ENCODE measurements at regions not wholly inside any gene's neighbourhood (a gene's known extent, or its start where the extent isn't known, plus 50 kb on each side); places are given as distances from the start of the nearest gene placed in this dataset.

DNA sequence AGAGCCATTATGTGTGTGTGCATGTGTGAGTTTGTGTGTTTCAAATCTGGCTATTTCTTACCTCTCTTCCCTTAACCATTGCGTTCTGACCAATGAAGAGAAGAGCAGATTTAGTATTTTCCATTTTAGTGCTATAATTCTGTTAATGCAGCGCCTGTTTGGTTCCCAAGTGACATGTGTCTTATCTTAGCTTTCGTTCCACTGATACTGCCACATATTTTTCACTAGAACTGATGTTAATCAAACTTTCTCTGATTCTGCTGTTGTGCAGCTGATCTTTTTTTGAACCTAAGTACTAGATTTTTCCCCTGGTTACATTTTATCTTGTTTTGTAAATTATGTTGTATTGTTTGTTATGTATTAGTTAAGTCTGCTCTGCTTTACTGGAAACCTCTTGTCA, 152.9 kb upstream of the MID1 start:
- no peaks in the 10 kb centered on the region for H3K4me1 ChIP-seq
- 68% methylated on average over 3 of the region's 3 CpGs for WGBS
- H3K4me3 ChIP-seq, result no peak overlapping the region
- TF ChIP-seq, protein P1, sequence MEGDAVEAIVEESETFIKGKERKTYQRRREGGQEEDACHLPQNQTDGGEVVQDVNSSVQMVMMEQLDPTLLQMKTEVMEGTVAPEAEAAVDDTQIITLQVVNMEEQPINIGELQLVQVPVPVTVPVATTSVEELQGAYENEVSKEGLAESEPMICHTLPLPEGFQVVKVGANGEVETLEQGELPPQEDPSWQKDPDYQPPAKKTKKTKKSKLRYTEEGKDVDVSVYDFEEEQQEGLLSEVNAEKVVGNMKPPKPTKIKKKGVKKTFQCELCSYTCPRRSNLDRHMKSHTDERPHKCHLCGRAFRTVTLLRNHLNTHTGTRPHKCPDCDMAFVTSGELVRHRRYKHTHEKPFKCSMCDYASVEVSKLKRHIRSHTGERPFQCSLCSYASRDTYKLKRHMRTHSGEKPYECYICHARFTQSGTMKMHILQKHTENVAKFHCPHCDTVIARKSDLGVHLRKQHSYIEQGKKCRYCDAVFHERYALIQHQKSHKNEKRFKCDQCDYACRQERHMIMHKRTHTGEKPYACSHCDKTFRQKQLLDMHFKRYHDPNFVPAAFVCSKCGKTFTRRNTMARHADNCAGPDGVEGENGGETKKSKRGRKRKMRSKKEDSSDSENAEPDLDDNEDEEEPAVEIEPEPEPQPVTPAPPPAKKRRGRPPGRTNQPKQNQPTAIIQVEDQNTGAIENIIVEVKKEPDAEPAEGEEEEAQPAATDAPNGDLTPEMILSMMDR (IDR thresholded peaks at IDR 0.05), result no peak
- no peak for TF ChIP-seq EP300 (IDR thresholded peaks at IDR 0.05)
- H3K27ac ChIP-seq (replicated peaks in 1 of 4), result no peak overlapping the region
- no peaks in the 10 kb centered on the region for H3K27me3 ChIP-seq
- no peaks in the 10 kb centered on the region for H3K36me3 ChIP-seq
- no peak for DNase-seq (ENCODE audit: extremely low spot score)
- no peaks in the 10 kb centered on the region for H3K9me3 ChIP-seq
- intact Hi-C loops (cut with DNase I), result no loop called here

DNA sequence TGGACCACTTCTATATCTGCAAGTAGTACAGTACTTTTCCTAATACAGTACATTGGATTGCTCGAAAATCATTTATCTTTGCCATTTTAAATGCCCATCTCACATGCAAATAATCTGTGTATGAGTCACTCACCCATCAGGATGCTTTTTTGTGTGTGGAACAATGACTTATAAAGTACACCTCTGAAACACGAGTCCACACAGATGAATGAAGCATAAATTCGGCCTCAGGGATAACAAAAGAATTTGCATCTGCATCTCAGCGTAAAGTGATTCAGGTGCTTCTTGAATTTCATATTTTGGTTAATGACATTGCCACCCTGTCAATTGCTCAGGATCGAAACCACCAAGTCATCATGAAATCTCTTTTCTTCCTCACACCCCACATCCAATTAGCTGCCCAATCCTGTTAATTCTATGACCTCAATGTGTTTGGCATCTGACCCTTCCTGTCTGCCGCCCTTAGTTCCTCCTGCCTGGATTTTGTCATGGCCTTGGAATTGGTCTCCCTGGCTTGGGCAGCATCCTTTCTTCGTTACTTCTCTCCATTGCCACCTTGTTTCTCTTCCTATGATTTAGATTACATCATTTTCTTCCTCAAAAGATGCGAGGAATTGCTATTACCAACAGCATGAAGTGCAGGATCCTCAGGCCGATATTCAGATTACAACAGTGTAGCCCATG, 161.6 kb upstream of the MID1 start:
- WGBS, result 75% methylated on average over 9 of the region's 9 CpGs
- H3K36me3 ChIP-seq, result no peaks in the 10 kb centered on the region
- TF ChIP-seq, protein P1 (IDR thresholded peaks at IDR 0.05), result no peak
- no peak for TF ChIP-seq POLR2AphosphoS5 (IDR thresholded peaks at IDR 0.05)
- TF ChIP-seq POLR2A (IDR thresholded peaks at IDR 0.05; ENCODE audit: low read depth), result no peak
- TF ChIP-seq EP300 (IDR thresholded peaks at IDR 0.05), result no peak
- no peak for DNase-seq (ENCODE audit: extremely low spot score)
- H3K27me3 ChIP-seq, result no peaks in the 10 kb centered on the region
- intact Hi-C loops (cut with DNase I), result no loop called here
- no peak overlapping the region for H3K4me3 ChIP-seq
- no peaks in the 10 kb centered on the region for H3K9me3 ChIP-seq
- H3K27ac ChIP-seq (replicated peaks in 1 of 4), result no peak overlapping the region
- H3K4me1 ChIP-seq, result no peaks in the 10 kb centered on the region

DNA sequence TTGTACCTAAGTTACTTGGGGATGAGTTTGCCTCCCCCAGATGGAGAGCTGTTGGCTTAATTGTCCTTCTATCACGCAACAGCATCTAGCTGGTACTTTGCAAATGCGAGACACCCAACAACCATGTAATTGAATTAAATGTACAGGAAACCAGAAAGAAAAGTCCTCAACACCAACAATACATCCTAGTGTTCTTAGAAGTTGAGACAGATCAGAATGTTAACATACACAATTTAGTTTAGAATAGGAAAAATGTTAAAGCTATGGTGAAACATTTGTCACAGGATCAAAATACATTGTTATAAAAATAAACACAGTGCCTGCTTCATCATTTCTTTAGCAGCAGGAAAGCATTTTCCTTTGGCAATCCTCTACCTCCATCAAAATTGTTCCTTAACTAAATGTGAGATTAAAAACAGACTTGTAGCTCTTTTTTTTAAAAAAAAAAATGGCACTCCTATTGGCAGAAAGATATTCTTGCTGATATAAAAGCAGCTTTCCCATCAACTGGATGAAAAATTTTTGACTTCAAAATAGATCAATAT, 163.1 kb upstream of the MID1 start:
- H3K4me1 ChIP-seq, result no peaks in the 10 kb centered on the region

DNA sequence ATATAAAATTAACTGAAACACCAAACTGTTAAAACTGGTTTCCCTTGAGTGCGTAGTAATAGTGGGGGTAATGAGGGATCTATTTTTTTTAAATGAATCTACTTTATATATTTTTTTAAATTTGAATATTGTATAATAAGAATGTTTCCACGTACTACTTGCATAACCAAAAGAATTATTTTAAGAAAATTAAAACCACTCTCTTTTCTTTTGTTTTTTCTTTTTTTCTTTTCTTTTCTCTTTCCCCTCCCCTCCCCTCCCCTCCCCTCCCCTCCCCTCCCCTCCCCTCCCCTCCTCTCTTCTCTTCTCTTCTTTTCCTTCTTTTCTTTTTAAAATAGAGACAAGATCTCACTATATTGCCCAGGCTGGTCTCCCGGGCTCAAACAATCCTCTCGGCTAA, 166.9 kb upstream of the MID1 start:
- WGBS, result 84% methylated on average over 4 of the region's 4 CpGs
- H3K9me3 ChIP-seq, result no peaks in the 10 kb centered on the region
- H3K27me3 ChIP-seq, result no peaks in the 10 kb centered on the region
- no peak overlapping the region for H3K4me3 ChIP-seq
- TF ChIP-seq POLR2A (IDR thresholded peaks at IDR 0.05; ENCODE audit: low read depth) (no peak), POLR2AphosphoS5 (IDR thresholded peaks at IDR 0.05) (no peak), EP300 (IDR thresholded peaks at IDR 0.05) (no peak)
- TF ChIP-seq, protein P1 (IDR thresholded peaks at IDR 0.05), result no peak
- intact Hi-C loops (cut with DNase I), result no loop called here
- DNase-seq (ENCODE audit: extremely low spot score), result no peak
- H3K4me1 ChIP-seq, result no peaks in the 10 kb centered on the region
- no peaks in the 10 kb centered on the region for H3K36me3 ChIP-seq
- no peak overlapping the region for H3K27ac ChIP-seq (replicated peaks in 1 of 4)

More for the DNA sequence above, 163.1 kb upstream of the MID1 start:
- no peak overlapping the region for H3K4me3 ChIP-seq
- no peaks in the 10 kb centered on the region for H3K27me3 ChIP-seq
- no peak for DNase-seq (ENCODE audit: extremely low spot score)
- no peaks in the 10 kb centered on the region for H3K36me3 ChIP-seq
- intact Hi-C loops (cut with DNase I), result no loop called here
- H3K27ac ChIP-seq (replicated peaks in 1 of 4), result no peak overlapping the region
- H3K9me3 ChIP-seq, result no peaks in the 10 kb centered on the region
- WGBS, result 66% methylated on average over 2 of the region's 2 CpGs
- TF ChIP-seq POLR2A (IDR thresholded peaks at IDR 0.05; ENCODE audit: low read depth) (no peak), POLR2AphosphoS5 (IDR thresholded peaks at IDR 0.05) (no peak), EP300 (IDR thresholded peaks at IDR 0.05) (no peak)
- TF ChIP-seq, protein P1 (IDR thresholded peaks at IDR 0.05), result no peak

DNA sequence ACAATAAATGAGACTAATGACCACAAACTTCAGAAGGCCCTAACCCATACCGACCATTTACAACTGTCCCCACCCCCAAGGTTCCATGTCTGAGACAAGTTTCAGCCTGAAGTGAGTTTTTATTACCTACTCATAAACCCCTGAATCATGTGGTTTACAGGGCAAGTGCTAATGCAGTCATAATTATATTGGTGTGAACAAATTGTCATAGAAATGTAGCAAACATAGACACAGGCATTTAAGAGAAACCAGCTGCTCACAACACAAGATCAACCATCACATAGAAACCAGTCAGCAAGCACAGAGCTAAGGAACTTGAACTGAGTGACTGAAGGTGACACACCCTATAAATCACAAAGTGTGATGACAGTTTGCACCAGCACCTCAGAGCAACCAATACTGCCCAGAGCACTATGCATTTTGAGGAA, 173.8 kb upstream of the MID1 start:
- Histone ChIP-seq H3K36me3 (no peaks in the 10 kb centered on the region), H3K27me3 (no peaks in the 10 kb centered on the region), H3K4me3 (no peak overlapping the region), H3K4me1 (peaks cover 0 to 23% (median 15%) of the 10 kb centered on the region in 4 donors), H3K27ac (replicated peaks in 1 of 4) (no peak overlapping the region), H3K9me3 (no peaks in the 10 kb centered on the region)
- no peak for TF ChIP-seq POLR2AphosphoS5 (IDR thresholded peaks at IDR 0.05)
- TF ChIP-seq, protein P1 (IDR thresholded peaks at IDR 0.05), result no peak
- no peak for TF ChIP-seq POLR2A (IDR thresholded peaks at IDR 0.05; ENCODE audit: low read depth)
- no peak for TF ChIP-seq EP300 (IDR thresholded peaks at IDR 0.05)
- DNase-seq (ENCODE audit: extremely low spot score), result no peak
- intact Hi-C loops (cut with DNase I), result no loop called here
- 47% methylated on average over 1 of the region's 1 CpG for WGBS
